Epithelial cell of esophagus (primary cell): ENCODE measurements at regions not wholly inside any gene's neighbourhood (a gene's known extent, or its start where the extent isn't known, plus 50 kb on each side); places are given as distances from the start of the nearest gene placed in this dataset.

ENCODE experiments used
- DNase-seq: peaks from one replicate; pipeline ENCODE4 v3.0.0; 2010; ENCODE audit warnings: low read depth
- H3K4me3 ChIP-seq: 2 replicates; pipeline ENCODE4 v1.5.1; 2011; ENCODE audit warnings: mild to moderate bottlenecking, low read length, control low read depth
- TF ChIP-seq, protein P1 (sequence below): IDR thresholded peaks from 2 replicates; pipeline ENCODE4 v1.5.1; 2011; ENCODE audit warnings: low read depth, mild to moderate bottlenecking, low read length, control low read depth, inconsistent platforms; ENCODE audit not compliant: insufficient read depth; ENCODE audit errors: missing control alignments

DNA sequence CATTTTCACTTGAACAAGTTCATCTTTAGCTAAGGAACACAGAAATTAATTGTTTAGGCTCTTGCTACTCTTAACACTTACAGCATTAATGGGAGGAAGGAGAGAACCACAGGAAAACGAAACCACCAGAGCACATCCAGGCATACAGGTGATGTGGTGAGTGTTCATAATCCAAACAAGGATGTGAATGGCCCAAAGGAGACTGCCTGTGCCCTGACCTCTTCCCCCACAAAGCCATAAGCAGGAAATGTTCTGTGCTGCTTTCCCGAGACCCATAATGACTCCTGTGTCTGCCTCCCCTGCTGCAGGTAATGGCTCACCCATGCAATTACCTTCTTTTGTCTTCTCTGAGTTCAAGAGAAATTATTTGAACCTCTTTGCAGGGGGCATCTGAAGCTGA lies 295.9 kb upstream of the LINC00305 start:
- no peak overlapping the region for H3K4me3 ChIP-seq
- DNase-seq: no peak
- TF ChIP-seq, protein P1, sequence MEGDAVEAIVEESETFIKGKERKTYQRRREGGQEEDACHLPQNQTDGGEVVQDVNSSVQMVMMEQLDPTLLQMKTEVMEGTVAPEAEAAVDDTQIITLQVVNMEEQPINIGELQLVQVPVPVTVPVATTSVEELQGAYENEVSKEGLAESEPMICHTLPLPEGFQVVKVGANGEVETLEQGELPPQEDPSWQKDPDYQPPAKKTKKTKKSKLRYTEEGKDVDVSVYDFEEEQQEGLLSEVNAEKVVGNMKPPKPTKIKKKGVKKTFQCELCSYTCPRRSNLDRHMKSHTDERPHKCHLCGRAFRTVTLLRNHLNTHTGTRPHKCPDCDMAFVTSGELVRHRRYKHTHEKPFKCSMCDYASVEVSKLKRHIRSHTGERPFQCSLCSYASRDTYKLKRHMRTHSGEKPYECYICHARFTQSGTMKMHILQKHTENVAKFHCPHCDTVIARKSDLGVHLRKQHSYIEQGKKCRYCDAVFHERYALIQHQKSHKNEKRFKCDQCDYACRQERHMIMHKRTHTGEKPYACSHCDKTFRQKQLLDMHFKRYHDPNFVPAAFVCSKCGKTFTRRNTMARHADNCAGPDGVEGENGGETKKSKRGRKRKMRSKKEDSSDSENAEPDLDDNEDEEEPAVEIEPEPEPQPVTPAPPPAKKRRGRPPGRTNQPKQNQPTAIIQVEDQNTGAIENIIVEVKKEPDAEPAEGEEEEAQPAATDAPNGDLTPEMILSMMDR: no peak

DNA sequence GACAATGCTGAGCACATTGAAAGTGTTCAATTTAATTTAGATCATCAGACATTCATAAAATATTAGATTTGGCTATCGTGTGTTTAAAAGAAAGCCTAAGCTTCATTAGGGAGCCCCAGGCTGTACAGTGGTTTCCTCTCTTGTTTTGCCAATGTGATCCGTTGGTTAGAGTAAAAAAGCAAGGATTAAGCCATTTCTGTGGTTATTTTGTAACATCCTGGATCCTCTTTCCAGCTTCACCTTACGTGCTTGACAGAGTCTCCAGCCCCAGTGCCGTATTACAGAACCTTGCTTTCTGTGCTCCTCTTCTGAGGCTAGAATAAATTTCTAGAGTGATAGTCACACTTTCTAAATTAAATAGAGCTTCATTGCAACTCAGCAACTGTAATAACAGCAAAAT lies 289.3 kb upstream of the LINC00305 start:
- no peak for DNase-seq

DNA sequence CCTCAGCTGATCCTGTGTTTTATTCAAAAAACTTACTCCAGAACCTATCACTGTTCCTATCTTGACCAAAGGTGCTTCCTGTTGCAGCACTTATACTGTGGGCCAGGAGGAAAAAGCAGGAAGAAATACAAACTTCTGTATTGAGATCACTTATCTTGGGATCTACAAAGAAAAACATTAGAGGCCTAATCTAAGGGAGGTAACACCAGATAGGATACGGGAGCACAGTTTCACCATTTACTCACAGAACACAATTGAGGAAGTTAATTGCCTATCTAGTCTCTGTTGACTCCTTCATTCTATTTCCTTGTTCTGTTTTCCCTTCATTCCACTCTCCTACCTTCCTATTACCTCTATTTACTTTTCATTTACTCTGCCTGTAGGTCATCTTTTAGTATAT lies 287.2 kb upstream of the LINC00305 start:
- no peak for DNase-seq
- TF ChIP-seq, protein P1: no peak
- H3K4me3 ChIP-seq: no peak overlapping the region

More for the DNA sequence above, 289.3 kb upstream of the LINC00305 start:
- no peak overlapping the region for H3K4me3 ChIP-seq
- TF ChIP-seq, protein P1: no peak

DNA sequence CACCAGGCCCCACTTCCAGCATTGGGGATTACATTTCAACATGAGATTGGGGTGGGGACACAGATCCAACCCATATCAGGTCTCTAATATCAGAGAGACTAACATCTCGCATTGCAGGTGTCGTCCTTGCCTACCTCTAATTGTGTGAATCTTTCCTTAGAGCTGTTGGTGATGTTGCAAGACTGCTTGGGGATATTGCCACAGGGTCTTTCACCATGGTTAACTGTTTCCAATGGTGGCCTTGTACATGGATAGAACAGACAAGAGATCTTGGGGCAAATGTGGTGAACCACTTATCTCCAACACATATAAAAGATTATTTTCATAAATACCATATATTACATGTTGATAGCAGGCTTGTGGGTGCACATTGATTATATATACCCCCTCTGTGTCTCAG lies 270.3 kb upstream of the LINC00305 start:
- DNase-seq: no peak
- no peak overlapping the region for H3K4me3 ChIP-seq
- TF ChIP-seq, protein P1: no peak

DNA sequence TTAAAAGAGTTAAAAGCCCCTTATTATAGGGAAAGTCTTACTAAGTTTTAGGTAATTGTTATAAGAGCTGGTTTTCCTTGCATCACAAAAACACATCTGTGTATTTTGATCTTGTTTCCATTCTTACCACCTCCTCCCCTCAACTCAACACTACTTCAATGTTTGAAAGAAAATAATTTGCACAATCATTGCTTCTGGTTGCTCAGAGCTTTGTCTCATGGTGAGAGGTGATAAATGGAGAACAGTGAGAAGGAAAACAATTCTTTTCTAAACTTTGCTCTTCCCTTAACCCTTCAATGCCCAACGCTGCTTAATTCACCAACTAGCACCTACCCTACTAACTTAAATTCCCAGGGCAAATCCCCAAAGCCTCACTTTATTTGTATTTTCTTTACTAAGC lies 268.1 kb upstream of the LINC00305 start:
- TF ChIP-seq, protein P1: no peak
- no peak for DNase-seq
- no peak overlapping the region for H3K4me3 ChIP-seq

DNA sequence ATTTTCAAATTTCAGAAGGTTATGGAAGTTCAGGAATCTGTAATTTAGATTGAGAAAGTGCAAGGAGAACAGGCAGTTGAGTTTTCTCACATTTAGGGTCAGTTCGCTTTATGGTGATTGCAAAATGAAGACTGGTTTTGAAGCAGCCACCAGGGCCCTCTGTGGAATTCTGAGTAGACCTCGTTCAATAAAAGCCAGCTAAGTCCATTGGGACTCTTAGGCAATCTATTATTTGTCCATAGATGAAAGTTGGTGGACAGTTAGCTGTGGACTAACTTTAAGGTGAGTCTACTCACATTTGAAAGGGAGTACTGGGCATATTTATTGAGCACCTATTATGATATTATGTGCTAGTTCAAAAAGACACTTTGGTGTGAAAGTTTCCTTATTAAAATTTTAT lies 266.3 kb upstream of the LINC00305 start:
- TF ChIP-seq, protein P1: no peak
- no peak for DNase-seq
- H3K4me3 ChIP-seq: no peak overlapping the region

DNA sequence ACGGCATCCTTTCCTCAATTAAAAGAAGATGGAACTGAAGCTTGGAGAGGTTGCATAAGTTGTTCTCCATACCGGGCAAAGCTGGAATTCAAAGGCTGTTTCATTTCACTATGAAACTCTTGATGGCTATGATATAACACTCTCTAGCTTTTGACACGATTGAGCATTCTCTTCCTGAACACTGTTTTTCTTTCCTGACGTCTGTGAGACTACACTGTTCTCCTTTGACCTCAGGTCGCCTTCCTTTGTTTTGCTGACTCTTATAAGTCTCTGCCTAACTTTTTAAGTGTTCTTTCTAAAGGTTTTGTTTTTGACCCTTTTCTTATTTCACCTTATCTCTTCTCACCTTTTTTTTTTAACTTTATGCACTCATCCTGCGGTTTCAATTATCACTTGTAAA lies 261.8 kb upstream of the LINC00305 start:
- TF ChIP-seq, protein P1: no peak
- DNase-seq: no peak
- H3K4me3 ChIP-seq: no peak overlapping the region
